Panc1 (cell line): ENCODE measurements at regions not wholly inside any gene's neighbourhood (a gene's known extent, or its start where the extent isn't known, plus 50 kb on each side); places are given as distances from the start of the nearest gene placed in this dataset.

Source experiments
- POLR2AphosphoS5 ChIP-seq: IDR thresholded peaks from 2 replicates; pipeline ENCODE4 v1.6.1; 2012; ENCODE audit warnings: mild to moderate bottlenecking, low read depth, low read length, moderate library complexity
- SIN3A ChIP-seq: IDR thresholded peaks from 2 replicates; pipeline ENCODE4 v1.6.1; 2012; ENCODE audit warnings: low read depth, mild to moderate bottlenecking, low read length, moderate library complexity, borderline replicate concordance; ENCODE audit not compliant: insufficient read depth
- TCF7L2 ChIP-seq: IDR thresholded peaks from 2 replicates; pipeline ENCODE4 v1.6.1; 2011; ENCODE audit warnings: mild to moderate bottlenecking, low read depth, low read length, inconsistent platforms
- TF ChIP-seq, protein P1 (sequence below): fragments of 450-650 bp; IDR thresholded peaks from 2 replicates; pipeline ENCODE4 v1.5.1; 2017; ENCODE audit warnings: mild to moderate bottlenecking
- TF ChIP-seq, protein P2 (sequence below), 2 experiments: IDR thresholded peaks; 2 replicates each; pipeline ENCODE4 v1.6.1; 2011 to 2012; ENCODE audit warnings: low read depth in 2 of 2, control low read depth in 1 of 2, low read length in 1 of 2, mild to moderate bottlenecking in 1 of 2, moderate library complexity in 1 of 2; ENCODE audit not compliant: insufficient read depth in 1 of 2

DNA sequence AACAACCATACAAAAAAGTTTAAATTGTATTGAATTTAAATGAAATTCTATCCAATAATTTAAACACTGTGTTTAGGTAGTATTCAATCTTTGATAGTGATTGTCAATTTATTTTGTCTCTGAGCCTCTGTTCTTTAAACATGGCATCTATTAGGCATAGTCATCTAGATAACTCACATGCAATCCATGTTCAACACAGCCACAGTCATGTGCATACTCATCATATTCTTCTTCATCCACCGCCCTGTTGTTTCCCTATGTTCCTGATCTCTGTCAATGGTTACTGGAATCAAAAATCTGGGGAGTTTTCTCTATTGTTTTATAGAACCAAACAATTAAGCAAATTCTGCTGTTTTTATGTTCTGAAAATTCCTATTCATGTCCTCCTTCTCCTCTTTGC, 521.1 kb upstream of the DAB2 start:
- TF ChIP-seq, protein P1, sequence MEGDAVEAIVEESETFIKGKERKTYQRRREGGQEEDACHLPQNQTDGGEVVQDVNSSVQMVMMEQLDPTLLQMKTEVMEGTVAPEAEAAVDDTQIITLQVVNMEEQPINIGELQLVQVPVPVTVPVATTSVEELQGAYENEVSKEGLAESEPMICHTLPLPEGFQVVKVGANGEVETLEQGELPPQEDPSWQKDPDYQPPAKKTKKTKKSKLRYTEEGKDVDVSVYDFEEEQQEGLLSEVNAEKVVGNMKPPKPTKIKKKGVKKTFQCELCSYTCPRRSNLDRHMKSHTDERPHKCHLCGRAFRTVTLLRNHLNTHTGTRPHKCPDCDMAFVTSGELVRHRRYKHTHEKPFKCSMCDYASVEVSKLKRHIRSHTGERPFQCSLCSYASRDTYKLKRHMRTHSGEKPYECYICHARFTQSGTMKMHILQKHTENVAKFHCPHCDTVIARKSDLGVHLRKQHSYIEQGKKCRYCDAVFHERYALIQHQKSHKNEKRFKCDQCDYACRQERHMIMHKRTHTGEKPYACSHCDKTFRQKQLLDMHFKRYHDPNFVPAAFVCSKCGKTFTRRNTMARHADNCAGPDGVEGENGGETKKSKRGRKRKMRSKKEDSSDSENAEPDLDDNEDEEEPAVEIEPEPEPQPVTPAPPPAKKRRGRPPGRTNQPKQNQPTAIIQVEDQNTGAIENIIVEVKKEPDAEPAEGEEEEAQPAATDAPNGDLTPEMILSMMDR = no peak
- TF ChIP-seq POLR2AphosphoS5 (no peak), SIN3A (no peak), TCF7L2 (no peak)
- TF ChIP-seq, protein P2, sequence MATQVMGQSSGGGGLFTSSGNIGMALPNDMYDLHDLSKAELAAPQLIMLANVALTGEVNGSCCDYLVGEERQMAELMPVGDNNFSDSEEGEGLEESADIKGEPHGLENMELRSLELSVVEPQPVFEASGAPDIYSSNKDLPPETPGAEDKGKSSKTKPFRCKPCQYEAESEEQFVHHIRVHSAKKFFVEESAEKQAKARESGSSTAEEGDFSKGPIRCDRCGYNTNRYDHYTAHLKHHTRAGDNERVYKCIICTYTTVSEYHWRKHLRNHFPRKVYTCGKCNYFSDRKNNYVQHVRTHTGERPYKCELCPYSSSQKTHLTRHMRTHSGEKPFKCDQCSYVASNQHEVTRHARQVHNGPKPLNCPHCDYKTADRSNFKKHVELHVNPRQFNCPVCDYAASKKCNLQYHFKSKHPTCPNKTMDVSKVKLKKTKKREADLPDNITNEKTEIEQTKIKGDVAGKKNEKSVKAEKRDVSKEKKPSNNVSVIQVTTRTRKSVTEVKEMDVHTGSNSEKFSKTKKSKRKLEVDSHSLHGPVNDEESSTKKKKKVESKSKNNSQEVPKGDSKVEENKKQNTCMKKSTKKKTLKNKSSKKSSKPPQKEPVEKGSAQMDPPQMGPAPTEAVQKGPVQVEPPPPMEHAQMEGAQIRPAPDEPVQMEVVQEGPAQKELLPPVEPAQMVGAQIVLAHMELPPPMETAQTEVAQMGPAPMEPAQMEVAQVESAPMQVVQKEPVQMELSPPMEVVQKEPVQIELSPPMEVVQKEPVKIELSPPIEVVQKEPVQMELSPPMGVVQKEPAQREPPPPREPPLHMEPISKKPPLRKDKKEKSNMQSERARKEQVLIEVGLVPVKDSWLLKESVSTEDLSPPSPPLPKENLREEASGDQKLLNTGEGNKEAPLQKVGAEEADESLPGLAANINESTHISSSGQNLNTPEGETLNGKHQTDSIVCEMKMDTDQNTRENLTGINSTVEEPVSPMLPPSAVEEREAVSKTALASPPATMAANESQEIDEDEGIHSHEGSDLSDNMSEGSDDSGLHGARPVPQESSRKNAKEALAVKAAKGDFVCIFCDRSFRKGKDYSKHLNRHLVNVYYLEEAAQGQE (IDR thresholded peaks at IDR 0.05; ENCODE audit: insufficient read depth in 1 of 2, low read depth in 2 of 2, low read length in 1 of 2) = no peak
